Hippocampal formation (tissue), 2 donors: ENCODE measurements at regions not wholly inside any gene's neighbourhood (a gene's known extent, or its start where the extent isn't known, plus 50 kb on each side); places are given as distances from the start of the nearest gene placed in this dataset.
"Not testable (repeated sequence)": the region's sequence is repeated elsewhere in the genome, so short reads cannot be mapped to it uniquely, and the experiment has no call there.

Experiments
- DNase-seq, 2 donors: peaks; one replicate each; lab custom pipeline; 2025; lab: John Stamatoyannopoulos, UW

GRCh38 chr10:9023206-9023605 lies 968.7 kb downstream of the GATA3 start:
- no peak for DNase-seq

GRCh38 chr10:9024210-9024609 lies 969.7 kb downstream of the GATA3 start:
- DNase-seq = no peak

- no peak for DNase-seq
These were observed 973.7 kb downstream of the GATA3 start for GRCh38 chr10:9028231-9028630.

GRCh38 chr10:9035355-9035754 lies 980.9 kb downstream of the GATA3 start:
- DNase-seq = no peak

- DNase-seq = no peak
These were observed 982.3 kb downstream of the GATA3 start for GRCh38 chr10:9036711-9037204.

- no peak for DNase-seq
These were observed 983.7 kb downstream of the GATA3 start for GRCh38 chr10:9038146-9038714.

- DNase-seq = no peak
These were observed 989.0 kb downstream of the GATA3 start for GRCh38 chr10:9043466-9043865.

- no peak for DNase-seq
These were observed 990.8 kb downstream of the GATA3 start for GRCh38 chr10:9045311-9045710.

GRCh38 chr10:9051328-9051974 lies 997.0 kb downstream of the GATA3 start:
- no peak for DNase-seq

- DNase-seq = no peak
These were observed 998.3 kb downstream of the GATA3 start for GRCh38 chr10:9052767-9053166.

GRCh38 chr10:9056521-9056920 lies 1002.0 kb downstream of the GATA3 start:
- DNase-seq = no peak

- not testable (repeated sequence) for DNase-seq
These were observed 1002.8 kb downstream of the GATA3 start for GRCh38 chr10:9057293-9057692.

GRCh38 chr10:9060314-9060713 lies 1005.8 kb downstream of the GATA3 start:
- DNase-seq = no peak

GRCh38 chr10:9061871-9062270 lies 1007.4 kb downstream of the GATA3 start:
- no peak for DNase-seq

- no peak for DNase-seq
These were observed 1011.7 kb downstream of the GATA3 start for GRCh38 chr10:9066152-9066551.

- no peak for DNase-seq
These were observed 1013.5 kb downstream of the GATA3 start for GRCh38 chr10:9068003-9068402.

GRCh38 chr10:9069136-9069535 lies 1014.6 kb downstream of the GATA3 start:
- no peak for DNase-seq

GRCh38 chr10:9075420-9075819 lies 1020.9 kb downstream of the GATA3 start:
- DNase-seq = no peak

- no peak for DNase-seq
These were observed 1021.6 kb downstream of the GATA3 start for GRCh38 chr10:9076066-9076465.

- no peak for DNase-seq
These were observed 1026.8 kb downstream of the GATA3 start for GRCh38 chr10:9081253-9081652.

GRCh38 chr10:9081961-9082360 lies 1027.5 kb downstream of the GATA3 start:
- DNase-seq = no peak

GRCh38 chr10:9091530-9092093 lies 1037.1 kb downstream of the GATA3 start:
- no peak for DNase-seq

- no peak for DNase-seq
These were observed 1041.8 kb downstream of the GATA3 start for GRCh38 chr10:9096288-9096687.
